ENCODE measurements at regions not wholly inside any gene's neighbourhood (a gene's known extent, or its start where the extent isn't known, plus 50 kb on each side); places are given as distances from the start of the nearest gene placed in this dataset.

DNA sequence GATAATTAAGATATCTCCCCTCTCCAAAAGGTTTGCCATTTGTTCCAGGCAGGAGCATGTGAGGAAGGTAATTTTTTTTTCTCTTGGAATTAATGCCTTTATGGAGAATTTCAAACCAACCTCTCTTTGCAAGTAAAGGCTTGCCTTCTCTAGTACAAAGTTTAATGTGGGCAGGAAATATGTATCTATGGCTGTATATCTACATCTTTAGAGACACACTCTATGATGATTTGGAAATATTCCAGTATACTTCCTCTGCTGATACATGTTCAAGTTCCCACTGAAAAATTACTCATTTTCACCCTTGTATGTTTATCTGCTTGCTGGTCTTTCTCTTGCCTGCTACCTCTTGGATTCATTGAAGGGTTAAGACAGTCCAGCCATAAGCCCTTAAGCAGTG lies 83.5 kb upstream of the SEMA6A start:
- ChIA-PET CTCF (interaction anchor here (1.2 to 2.6 kb wide), 4 partner anchors 11 to 81 kb away, joined by 3 to 11 read pairs (median 7); no protein-coding TSS in a partner anchor), POLR2A (no interaction called here)
- no peak for DNase-seq (ENCODE audit: extremely low spot score)
- TF ChIP-seq CTCF (IDR thresholded peaks at IDR 0.05; ENCODE audit: control extremely low read depth, extremely low read depth, low read depth, missing control alignments), result no peak

- CTCF ChIA-PET, result interaction anchor here (1.4 to 4.4 kb wide), 7 partner anchors 9 to 80 kb away, joined by 3 to 21 read pairs (median 6); no protein-coding TSS in a partner anchor
- TF ChIP-seq CTCF (IDR thresholded peaks at IDR 0.05; ENCODE audit: control extremely low read depth, extremely low read depth, low read depth, missing control alignments), result no peak
- POLR2A ChIA-PET, result no interaction called here
- no peak for DNase-seq (ENCODE audit: extremely low spot score)
Measured at GRCh38 chr5:116655431-116655830, 80.8 kb upstream of the SEMA6A start.

DNA sequence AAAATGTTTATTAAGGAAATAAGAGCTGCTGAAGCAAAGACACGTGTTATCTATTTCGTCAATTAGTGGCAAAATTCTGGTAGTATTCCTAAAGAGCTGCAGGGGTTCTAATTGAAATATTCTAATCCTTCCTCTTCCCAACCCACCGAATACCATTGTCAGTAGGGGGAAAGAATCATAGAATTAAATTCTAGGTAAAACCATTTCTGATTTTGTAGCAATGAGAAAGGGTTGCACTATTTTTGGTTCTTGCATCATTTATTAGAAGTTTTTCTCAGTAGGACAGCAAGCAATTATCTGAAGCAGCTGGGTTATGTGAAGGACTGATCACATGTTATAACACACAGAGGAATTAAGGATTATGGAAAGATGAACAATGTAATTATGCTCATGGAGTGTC lies 80.3 kb upstream of the SEMA6A start:
- ChIA-PET POLR2A (no interaction called here), CTCF (interaction anchor here (1.4 to 4.4 kb wide), 7 partner anchors 9 to 80 kb away, joined by 3 to 21 read pairs (median 6); no protein-coding TSS in a partner anchor)
- TF ChIP-seq CTCF (IDR thresholded peaks at IDR 0.05; ENCODE audit: control extremely low read depth, extremely low read depth, low read depth, missing control alignments), result no peak
- no peak for DNase-seq (ENCODE audit: extremely low spot score)

GRCh38 chr5:116652903-116653302 lies 78.3 kb upstream of the SEMA6A start:
- TF ChIP-seq CTCF (IDR thresholded peaks at IDR 0.05; ENCODE audit: control extremely low read depth, extremely low read depth, low read depth, missing control alignments), result no peak
- no peak for DNase-seq (ENCODE audit: extremely low spot score)
- CTCF ChIA-PET, result interaction anchor here (1.1 to 4.4 kb wide), 3 partner anchors 9 to 76 kb away, joined by 3 to 21 read pairs (median 8); no protein-coding TSS in a partner anchor
- POLR2A ChIA-PET, result no interaction called here

GRCh38 chr5:116652196-116652729 lies 77.6 kb upstream of the SEMA6A start:
- ChIA-PET CTCF (interaction anchor here (1.1 to 4.4 kb wide), 2 partner anchors 10 to 20 kb away, joined by 3 to 21 read pairs; no protein-coding TSS in a partner anchor), POLR2A (interaction anchor here (0.5 kb wide), 1 partner anchor 87 kb away, joined by 3 read pairs; no protein-coding TSS in a partner anchor)
- DNase-seq (ENCODE audit: extremely low spot score), result peak; percentile 30
- no peak for TF ChIP-seq CTCF (IDR thresholded peaks at IDR 0.05; ENCODE audit: control extremely low read depth, extremely low read depth, low read depth, missing control alignments)

DNA sequence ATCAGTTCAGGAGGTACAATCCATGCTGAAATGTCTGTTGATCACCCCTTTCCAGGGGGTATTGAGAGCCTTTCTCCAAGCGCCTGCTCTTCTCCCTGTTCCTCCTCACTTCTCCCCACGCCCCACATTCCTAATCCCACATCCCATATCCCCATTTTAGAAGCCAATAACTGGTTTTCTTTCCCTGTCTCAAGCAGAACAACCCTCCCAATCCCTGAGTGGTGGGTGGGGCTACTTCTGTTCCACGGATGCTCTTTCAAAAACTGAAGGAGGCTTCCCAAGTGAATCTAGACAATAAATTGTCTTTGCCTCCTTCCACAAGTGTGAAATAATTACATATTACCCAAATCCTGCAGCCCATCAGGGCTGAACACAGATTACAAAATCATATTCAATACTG lies 77.0 kb upstream of the SEMA6A start:
- CTCF ChIA-PET, result no interaction called here
- POLR2A ChIA-PET, result interaction anchor here (0.5 kb wide), 1 partner anchor 88 kb away, joined by 3 read pairs; no protein-coding TSS in a partner anchor
- no peak for TF ChIP-seq CTCF (IDR thresholded peaks at IDR 0.05; ENCODE audit: control extremely low read depth, extremely low read depth, low read depth, missing control alignments)
- no peak for DNase-seq (ENCODE audit: extremely low spot score)
